Activated CD4-positive, alpha-beta T cell treated with anti-CD3 and anti-CD28 coated beads, Interleukin-2, Interleukin-4, amounts not matched to agents 100 ng/mL and 50 ng/mL, durations not matched to agents 16 hours and 8 hours (primary cell): ENCODE measurements at regions not wholly inside any gene's neighbourhood (a gene's known extent, or its start where the extent isn't known, plus 50 kb on each side); places are given as distances from the start of the nearest gene placed in this dataset.

Source experiments
- DNase-seq: peaks from one replicate; pipeline ENCODE4 v3.0.0-alpha.2; 2020; ENCODE audit warnings: low spot score

- no peak for DNase-seq
Observed at GRCh38 chr5:107325866-107326265, 344.9 kb downstream of the EFNA5 start.

DNA sequence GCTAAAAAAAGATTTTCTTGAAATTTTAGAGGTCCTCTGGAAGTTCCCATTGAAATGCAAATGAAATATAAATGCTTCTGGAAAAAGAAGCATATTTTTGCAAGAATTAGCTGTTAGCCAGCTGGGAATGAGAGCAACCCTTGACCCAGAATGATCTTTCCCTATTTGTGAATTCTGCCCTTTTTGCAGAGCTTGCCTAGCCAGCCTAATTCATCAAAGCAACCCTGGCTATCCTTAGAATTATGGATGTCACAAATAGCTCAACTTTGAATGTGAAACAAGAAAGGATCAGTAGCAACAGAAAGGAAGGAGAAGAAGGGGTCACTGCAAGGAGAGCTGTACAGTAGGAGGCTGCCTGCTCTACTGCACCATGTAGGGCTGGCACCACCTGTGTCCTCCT, 345.9 kb downstream of the EFNA5 start:
- DNase-seq, result no peak

DNA sequence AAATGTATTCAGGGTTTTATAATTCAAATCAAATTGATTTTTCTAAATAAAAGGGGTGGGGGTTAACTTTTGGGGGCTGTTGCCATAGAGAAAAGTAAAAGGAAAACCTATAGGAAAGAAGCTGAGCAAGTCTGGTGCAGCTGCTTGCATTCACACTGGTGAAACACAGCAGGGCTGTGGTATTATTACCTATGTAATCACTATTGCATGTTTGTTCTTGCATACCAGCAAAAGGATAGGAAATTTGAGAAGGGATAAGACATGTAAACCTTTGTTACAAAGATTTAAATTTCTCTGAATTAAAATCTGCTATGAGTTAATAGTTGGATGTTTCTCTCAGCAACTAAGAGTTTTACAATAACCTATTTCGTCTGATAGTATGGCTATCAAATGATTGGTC, 346.7 kb downstream of the EFNA5 start:
- DNase-seq, result no peak

GRCh38 chr5:107323536-107323935, 347.2 kb downstream of the EFNA5 start:
- no peak for DNase-seq

DNA sequence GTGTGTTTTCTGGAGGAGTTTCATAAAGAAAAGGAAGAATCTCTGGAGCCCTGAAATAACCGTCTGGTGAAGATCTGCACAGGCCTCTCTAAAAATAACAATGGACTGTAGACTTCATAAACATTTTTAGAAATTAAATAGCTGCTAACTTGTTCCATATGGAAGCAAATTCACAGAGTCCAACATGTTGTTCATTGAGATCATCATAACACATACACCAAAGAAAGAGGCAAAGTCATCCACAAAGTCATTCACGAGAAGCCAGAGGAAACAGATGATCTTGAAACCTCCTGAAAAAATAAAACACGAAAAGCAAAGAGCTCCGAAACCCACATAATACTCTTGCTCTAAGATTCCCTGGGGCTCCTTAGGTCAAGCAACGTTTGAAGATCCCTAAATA, 347.8 kb downstream of the EFNA5 start:
- DNase-seq, result no peak

- DNase-seq, result no peak
Observed at GRCh38 chr5:107321906-107322305, 348.8 kb downstream of the EFNA5 start.

GRCh38 chr5:107320846-107321245, 349.9 kb downstream of the EFNA5 start:
- no peak for DNase-seq

DNA sequence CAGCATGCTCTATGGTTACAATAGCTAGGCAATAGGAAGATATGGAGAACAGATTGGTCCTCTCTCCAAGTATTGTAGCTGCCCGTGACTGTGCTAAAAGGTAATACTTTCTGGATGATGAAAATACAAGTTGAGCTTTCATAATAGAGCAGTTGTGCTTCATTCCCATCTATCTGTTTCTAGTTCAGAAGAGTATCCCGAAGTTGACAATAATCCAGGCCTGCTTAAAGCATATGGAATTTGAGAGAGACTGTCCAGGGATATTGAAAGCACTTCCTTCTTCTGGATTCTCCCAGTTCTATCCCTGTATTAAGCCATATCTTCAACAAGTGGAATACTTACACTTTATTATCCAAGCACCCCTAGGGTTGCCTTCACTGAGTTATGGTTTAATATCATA, 350.4 kb downstream of the EFNA5 start:
- DNase-seq, result no peak

GRCh38 chr5:107319901-107320300, 350.8 kb downstream of the EFNA5 start:
- no peak for DNase-seq

DNA sequence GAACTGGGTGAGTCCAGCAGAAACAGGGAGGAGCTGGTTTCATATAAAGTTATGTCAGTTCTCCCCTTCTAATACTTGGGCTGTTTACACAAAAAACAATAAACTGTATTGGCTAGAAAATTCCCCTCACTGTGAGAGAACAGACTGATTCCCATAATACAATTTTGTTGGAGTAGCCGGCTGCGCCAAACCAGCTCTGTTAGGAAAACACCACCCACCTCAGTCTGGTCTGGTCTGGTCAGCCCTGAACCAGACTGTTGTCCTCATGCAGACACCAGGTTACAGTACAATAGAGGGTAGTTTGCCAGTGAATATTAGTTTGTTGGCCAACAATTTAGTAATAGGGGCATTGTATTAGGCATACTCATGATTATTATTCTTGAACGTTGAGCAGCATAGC, 356.4 kb downstream of the EFNA5 start:
- no peak for DNase-seq

GRCh38 chr5:107313921-107314320, 356.8 kb downstream of the EFNA5 start:
- no peak for DNase-seq

GRCh38 chr5:107313098-107313497, 357.6 kb downstream of the EFNA5 start:
- no peak for DNase-seq

DNA sequence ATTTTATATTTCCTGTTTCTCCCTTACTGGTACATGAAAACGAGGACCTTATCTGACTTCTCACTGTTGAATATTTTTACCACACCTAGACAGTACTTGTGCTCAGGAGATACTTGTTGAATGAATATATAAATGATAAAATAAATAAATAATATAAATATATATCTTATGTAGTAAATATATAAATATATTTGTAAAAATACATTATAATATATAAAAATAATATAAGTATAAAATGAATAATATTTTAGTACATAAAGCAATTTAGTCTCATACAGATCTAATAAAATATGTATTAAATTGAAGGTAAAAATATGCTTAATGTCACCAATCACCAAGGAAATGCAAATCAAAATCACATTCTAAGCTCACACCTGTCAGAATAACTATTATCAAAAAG, 360.6 kb downstream of the EFNA5 start:
- no peak for DNase-seq

DNA sequence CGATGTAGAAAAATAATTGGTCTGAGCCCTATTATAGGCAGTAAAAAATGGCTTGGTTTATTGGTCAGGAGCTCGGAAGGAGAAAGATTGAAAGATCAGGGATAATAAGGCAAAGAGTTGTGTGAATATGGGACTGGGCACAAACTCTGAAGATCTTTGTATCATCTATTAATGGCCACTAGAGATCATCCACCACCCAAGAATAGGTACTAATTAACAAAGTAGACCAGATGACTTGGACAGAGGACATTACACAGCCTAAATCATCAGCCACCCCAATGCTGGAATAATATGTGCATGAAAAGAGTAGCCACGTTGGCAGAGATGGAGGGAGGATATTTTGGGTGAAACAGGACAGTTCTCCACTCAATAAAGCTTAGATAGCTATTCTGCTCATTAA, 364.1 kb downstream of the EFNA5 start:
- DNase-seq, result no peak

- no peak for DNase-seq
Observed at GRCh38 chr5:107306002-107306401, 364.7 kb downstream of the EFNA5 start.

GRCh38 chr5:107304684-107305083, 366.1 kb downstream of the EFNA5 start:
- no peak for DNase-seq

DNA sequence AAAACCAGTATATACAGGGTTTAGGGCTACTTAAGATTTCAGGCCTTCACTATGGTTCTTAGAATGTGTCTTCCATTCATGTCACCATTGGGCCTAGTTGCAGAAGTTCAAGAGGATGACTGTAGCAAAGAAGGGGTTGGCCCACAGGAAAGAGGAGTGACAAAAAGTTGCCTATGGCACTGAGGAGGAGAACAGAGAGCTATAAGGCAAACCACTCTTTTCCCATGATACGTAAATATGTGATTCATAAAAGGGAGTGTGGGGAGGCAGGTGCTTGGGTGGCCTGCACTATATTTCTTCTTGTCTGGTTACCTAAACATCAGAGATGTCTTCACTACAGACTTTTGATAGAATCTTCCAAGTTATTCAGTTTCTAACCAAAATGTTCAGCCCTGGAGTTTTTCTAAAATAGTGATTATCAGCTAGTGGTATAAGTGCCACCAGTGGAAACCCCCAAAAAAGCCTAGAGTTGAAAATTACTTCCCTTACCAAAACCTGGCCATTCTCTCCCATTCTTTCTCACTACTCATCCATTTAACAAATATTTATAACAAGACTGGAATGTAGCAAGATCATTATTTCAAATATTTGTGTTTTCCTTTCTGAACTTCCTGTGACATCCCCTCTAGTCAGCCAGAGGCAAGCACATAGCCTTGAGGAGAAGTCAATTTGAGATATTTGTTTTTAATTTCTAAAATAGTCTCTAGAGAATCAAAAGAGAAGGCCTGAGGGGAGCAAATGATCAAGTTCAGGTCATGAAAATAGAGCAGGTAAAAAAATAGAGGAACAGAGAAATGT, 367.4 kb downstream of the EFNA5 start:
- no peak for DNase-seq

DNA sequence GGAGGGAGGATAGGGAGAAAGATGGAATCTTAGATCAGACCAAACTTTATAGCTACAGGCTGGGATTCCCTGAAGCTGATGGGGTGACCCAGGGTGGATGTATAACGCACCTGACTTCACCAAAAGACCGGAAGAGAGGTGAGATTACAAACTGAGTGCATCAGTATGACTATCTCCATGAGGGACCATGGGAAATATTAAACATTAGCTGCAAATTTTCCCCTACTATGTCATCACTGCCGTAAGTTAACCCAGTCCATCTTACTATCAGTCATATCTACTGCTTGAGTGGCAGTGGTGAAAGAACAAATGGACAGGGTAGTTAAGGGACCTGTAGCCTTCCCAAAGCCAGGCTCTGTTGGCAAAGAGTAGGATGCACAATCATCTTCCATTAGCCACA, 368.3 kb downstream of the EFNA5 start:
- no peak for DNase-seq

GRCh38 chr5:107301999-107302398, 368.7 kb downstream of the EFNA5 start:
- DNase-seq, result no peak

DNA sequence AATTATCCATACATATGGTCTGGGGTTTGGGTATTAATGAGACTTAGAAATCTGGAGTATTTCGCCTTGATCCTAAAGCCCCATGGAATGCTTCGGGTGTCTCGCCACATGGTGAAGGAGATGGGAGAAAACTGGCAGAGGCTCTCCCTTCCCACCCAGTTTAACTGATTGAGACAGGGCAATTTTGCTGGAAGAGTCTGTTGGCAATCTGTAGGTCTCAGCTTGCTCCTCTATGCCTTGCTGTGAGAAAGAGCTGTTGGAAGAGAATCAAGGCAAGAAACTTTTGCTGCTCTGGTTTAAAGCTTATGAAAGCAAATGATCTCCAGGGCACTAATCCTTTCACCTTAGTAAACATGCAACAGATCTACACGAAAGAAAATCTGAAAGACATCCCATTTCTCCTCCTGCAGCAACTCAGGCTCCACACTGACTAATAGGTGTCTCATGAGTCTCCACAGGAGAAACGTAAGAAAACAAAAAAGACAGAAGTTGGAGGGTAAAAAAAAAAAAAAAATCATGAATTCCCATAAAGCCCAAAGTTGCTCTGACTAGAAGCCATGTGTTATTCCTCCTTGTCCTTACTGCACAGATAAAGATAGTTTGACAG, 369.9 kb downstream of the EFNA5 start:
- no peak for DNase-seq

DNA sequence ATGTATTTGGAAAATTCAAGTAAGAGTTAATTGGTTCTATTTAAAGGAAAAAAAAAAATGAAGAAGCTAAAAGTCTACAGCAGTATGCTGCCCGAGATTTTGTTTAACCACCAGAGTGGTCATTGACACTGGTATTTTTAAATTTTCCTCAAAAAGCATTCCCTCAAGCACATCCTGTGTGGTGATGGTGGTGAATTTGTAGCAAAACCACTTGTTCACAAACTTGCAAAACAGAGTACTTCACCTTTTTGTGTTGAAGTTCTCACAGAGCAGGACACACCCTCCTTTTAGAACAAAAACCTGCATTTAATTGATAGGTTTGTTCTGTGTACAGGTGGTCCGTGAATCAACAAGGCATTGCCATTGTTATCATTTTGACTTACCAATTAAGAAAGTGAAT, 374.2 kb downstream of the EFNA5 start:
- no peak for DNase-seq

- DNase-seq, result no peak
Observed at GRCh38 chr5:107295914-107296313, 374.8 kb downstream of the EFNA5 start.

GRCh38 chr5:107294669-107295068, 376.1 kb downstream of the EFNA5 start:
- no peak for DNase-seq

DNA sequence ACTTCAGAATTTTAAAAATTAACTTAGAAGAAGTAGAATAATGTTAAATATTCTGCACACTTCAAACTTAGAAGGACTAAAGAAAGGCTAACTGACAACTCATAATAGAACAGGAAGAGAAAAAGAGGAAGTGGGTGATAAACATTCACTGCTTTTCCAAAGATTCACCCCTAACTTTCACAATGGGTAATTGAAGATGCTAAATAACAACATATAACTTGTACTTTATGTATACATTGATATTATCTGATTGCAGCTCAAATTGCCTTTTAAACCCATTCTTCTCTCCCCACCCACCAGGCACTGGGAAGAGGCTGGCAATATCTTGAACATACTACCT, 376.6 kb downstream of the EFNA5 start:
- no peak for DNase-seq
